Keratinocyte (primary cell): ENCODE measurements at regions not wholly inside any gene's neighbourhood (a gene's known extent, or its start where the extent isn't known, plus 50 kb on each side); places are given as distances from the start of the nearest gene placed in this dataset.

Experiments
- CTCF ChIP-seq, 3 experiments: IDR thresholded peaks in 1 of 3; conservative IDR thresholded peaks in 1 of 3; optimal IDR thresholded peaks in 1 of 3; 2 replicates in 2 of 3; 3 replicates in 1 of 3; pipeline versions ENCODE3 to v1.5.1; 2011; ENCODE audit warnings: low read length in 3 of 3, mild to moderate bottlenecking in 3 of 3, moderate library complexity in 2 of 3, control low read depth in 1 of 3, inconsistent platforms in 1 of 3; ENCODE audit not compliant: insufficient read depth in 2 of 3; ENCODE audit errors: extremely low read depth in 1 of 3
- EZH2 ChIP-seq: IDR thresholded peaks from one replicate; pipeline ENCODE4 v1.6.1; 2012; ENCODE audit warnings: inconsistent platforms, mild to moderate bottlenecking, low read length, moderate library complexity

- TF ChIP-seq EZH2 (no peak), CTCF (optimal IDR thresholded peaks at IDR 0.05 in 1 of 3, IDR thresholded peaks at IDR 0.05 in 1 of 3, conservative IDR thresholded peaks at IDR 0.05 in 1 of 3; ENCODE audit: extremely low read depth in 1 of 3, insufficient read depth in 2 of 3, low read length in 3 of 3) (no peak)
These were observed 67.8 kb upstream of the PLSCR5 start for GRCh38 chr3:146672941-146673340.
